RWPE1 (cell line): ENCODE measurements at regions not wholly inside any gene's neighbourhood (a gene's known extent, or its start where the extent isn't known, plus 50 kb on each side); places are given as distances from the start of the nearest gene placed in this dataset.

ENCODE experiments used
- CTCF ChIA-PET: fragments of 350-600 bp; sonication (Branson Sonifier 250); formaldehyde crosslinking; extraction: SDS; loops from one replicate; lab custom pipeline; 2021; lab: Yijun Ruan, JAX
- POLR2A ChIA-PET: fragments of 400-600 bp; formaldehyde crosslinking; extraction: SDS; loops from one replicate; lab custom pipeline; 2020; ENCODE audit warnings: antibody characterized with exemption; ENCODE audit not compliant: low non-redundant PET; lab: Yijun Ruan, JAX
- DNase-seq: peaks from one replicate; pipeline ENCODE4 v3.0.0; 2012; ENCODE audit warnings: low spot score
- H3K27ac ChIP-seq: fragments of 450-650 bp; 2 replicates; pipeline ENCODE4 v1.5.1; 2017
- TF ChIP-seq, protein P1 (sequence below): fragments of 450-650 bp; conservative IDR thresholded peaks from 2 replicates; pipeline ENCODE4 v1.5.1; 2017; ENCODE audit warnings: low read depth, mild to moderate bottlenecking

DNA sequence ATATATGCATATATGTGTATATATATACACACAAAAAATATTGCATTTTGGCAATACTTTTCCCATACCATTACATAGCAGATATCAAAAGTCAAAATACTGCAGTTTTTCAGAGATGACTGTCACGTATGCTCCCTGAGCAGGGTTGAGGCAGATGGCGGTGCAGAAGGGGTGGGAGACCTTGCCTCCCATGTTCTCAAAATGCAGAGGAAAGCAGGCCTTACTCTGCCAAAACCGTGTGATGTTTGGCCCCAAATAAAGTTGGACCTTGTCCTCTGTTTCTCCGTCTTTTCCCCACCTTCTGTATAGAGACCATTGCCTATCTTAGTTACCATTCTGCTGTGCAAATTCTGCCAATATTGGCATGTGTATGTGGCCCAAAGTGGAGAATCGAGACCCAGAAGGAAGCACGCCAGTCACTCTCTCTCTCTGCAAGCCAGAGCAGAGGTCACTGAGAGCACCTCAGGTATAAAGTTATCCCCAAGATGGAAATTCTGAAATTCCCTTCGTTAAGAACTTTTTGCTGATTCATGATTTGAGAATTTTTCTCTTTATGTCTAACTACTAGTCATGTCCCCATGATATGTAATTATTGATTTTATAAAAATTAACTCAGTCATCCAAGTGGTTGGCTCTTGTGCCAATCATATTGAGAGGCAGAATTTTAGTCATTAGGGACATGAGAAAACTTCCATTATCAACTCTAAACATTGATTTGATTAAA lies 898.8 kb downstream of the EPHA4 start:
- CTCF ChIA-PET: no interaction called here
- POLR2A ChIA-PET: no interaction called here
- TF ChIP-seq, protein P1, sequence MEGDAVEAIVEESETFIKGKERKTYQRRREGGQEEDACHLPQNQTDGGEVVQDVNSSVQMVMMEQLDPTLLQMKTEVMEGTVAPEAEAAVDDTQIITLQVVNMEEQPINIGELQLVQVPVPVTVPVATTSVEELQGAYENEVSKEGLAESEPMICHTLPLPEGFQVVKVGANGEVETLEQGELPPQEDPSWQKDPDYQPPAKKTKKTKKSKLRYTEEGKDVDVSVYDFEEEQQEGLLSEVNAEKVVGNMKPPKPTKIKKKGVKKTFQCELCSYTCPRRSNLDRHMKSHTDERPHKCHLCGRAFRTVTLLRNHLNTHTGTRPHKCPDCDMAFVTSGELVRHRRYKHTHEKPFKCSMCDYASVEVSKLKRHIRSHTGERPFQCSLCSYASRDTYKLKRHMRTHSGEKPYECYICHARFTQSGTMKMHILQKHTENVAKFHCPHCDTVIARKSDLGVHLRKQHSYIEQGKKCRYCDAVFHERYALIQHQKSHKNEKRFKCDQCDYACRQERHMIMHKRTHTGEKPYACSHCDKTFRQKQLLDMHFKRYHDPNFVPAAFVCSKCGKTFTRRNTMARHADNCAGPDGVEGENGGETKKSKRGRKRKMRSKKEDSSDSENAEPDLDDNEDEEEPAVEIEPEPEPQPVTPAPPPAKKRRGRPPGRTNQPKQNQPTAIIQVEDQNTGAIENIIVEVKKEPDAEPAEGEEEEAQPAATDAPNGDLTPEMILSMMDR: no peak
- no peak overlapping the region for H3K27ac ChIP-seq
- DNase-seq: no peak

- H3K27ac ChIP-seq: no peak overlapping the region
- ChIA-PET POLR2A (no interaction called here), CTCF (no interaction called here)
- TF ChIP-seq, protein P1: no peak
- no peak for DNase-seq
Observed at GRCh38 chr2:220674033-220674432, 898.1 kb downstream of the EPHA4 start.

DNA sequence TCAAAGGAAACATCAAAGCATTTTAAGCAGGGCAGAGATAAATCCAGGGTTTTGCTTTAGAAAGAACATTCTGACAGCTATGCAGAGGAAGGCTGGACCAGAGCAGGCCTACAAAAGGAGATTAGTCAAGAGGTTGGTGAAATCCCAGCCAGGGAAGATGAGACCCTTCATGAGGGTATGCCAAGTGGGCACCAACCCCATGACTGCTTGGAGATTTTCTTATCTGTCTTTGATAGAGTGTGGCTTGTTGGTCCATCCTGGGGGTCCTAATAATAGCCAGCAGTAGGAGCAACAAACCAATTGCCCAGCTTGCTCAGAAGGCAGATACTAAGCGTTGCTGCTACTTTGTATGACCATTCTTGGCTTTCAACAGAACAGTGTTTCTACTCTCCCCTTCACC lies 895.4 kb downstream of the EPHA4 start:
- DNase-seq: no peak
- CTCF ChIA-PET: interaction anchor here (0.6 to 0.9 kb wide), 3 partner anchors 29 to 897 kb away, joined by 3 read pairs; no protein-coding TSS in a partner anchor
- TF ChIP-seq, protein P1: no peak
- POLR2A ChIA-PET: no interaction called here
- H3K27ac ChIP-seq: no peak overlapping the region

GRCh38 chr2:220678943-220679342 lies 893.2 kb downstream of the EPHA4 start:
- DNase-seq: no peak
- POLR2A ChIA-PET: no interaction called here
- TF ChIP-seq, protein P1: no peak
- no peak overlapping the region for H3K27ac ChIP-seq
- CTCF ChIA-PET: no interaction called here

DNA sequence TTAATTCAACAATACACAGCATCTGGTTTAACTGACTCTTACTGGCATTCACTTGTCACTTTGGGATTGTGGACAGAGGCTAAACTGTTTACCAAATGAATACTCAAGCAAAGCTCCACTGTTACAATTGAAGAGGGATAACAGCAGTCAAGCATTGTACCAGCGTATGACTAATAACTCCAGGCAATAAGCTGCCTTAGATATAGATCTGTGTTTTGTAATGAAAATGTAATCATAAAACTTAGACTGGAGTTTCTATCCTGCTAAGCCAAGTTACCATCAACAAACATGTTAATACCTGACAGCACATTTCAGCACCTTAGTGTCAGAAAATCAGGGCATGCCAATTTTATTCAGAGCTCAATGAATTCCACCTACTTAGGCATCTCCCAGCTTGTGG lies 889.5 kb downstream of the EPHA4 start:
- peak; percentile 40 for DNase-seq
- CTCF ChIA-PET: interaction anchor here (0.6 kb wide), 3 partner anchors 33 to 739 kb away, joined by 3 to 6 read pairs (median 3); no protein-coding TSS in a partner anchor
- POLR2A ChIA-PET: no interaction called here
- TF ChIP-seq, protein P1: no peak
- no peak overlapping the region for H3K27ac ChIP-seq

DNA sequence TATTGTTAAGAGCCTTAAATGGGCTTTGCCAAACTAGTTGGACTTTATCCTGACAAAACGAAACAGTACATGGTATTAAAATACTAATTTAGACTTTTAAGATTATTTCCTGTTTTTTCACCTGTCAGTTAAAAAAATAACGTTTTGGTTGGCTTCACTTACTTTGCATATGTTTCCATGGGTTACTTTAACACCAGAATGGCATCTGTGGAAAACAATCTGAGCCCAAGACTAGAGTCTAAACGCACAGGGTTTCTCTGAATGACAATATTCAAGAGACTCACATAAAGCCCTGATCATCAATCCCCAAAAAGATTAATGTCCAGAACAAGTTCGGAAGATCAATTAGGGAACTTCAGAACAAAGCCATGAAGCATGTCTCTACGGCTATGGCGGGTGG lies 888.0 kb downstream of the EPHA4 start:
- ChIA-PET POLR2A (no interaction called here), CTCF (interaction anchor here (0.6 kb wide), 1 partner anchor 23 kb away, joined by 5 read pairs; no protein-coding TSS in a partner anchor)
- H3K27ac ChIP-seq: no peak overlapping the region
- no peak for DNase-seq
- TF ChIP-seq, protein P1: no peak
